Inflammatory macrophage (primary cell): ENCODE measurements at regions not wholly inside any gene's neighbourhood (a gene's known extent, or its start where the extent isn't known, plus 50 kb on each side); places are given as distances from the start of the nearest gene placed in this dataset.

Experiments used
- DNase-seq, 2 donors: peaks; one replicate each; pipeline ENCODE4 v3.0.0-alpha.2; 2020 to 2022

GRCh38 chr21:36532769-36533467 lies 53.0 kb upstream of the CLDN14 start:
- no peak for DNase-seq

DNA sequence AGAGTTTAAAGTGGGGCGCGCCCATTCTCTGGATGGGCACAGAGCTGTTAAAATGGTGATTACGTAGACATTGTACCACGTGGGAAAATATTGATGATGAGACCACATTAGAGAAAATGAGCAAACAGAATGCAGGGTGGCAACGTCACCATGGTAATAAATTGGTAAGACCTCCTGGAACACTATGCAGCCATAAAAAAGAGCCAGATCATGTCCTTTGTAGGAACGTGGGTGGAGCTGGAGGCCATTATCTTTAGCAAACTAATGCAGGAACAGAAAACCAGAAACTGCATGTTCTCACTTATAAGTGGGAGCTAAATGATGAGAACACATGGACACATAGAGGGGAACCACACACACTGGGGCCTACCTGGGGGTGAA lies 53.5 kb upstream of the CLDN14 start:
- no peak for DNase-seq

- DNase-seq = peak in 1 of 2 donors; percentile 7
Measured at GRCh38 chr21:36534656-36535055, 54.7 kb upstream of the CLDN14 start.

GRCh38 chr21:36535618-36536241 lies 55.8 kb upstream of the CLDN14 start:
- DNase-seq = no peak

DNA sequence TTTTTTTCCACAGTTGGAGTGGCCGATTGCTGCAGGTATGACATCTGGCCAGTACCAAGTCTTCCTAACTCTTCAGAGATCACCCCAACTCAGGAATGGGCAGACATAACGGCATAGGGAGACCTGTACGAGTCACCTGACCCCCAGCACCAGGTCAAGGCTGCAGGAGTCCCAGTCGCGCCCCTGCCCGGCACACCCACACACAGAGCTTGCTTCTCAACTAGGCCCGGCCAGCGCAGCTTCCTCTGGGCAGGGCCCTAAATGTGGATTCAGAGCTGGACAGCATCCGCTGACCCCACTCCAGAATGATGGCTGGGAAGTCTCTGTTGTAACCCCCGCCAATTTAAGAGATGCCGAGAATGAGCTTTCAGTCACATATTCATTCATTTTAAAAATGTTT lies 58.8 kb upstream of the CLDN14 start:
- DNase-seq = no peak

- DNase-seq = no peak
Measured at GRCh38 chr21:36539434-36540150, 59.7 kb upstream of the CLDN14 start.

- no peak for DNase-seq
Measured at GRCh38 chr21:36540700-36541099, 60.8 kb upstream of the CLDN14 start.

- DNase-seq = no peak
Measured at GRCh38 chr21:36541721-36542139, 61.8 kb upstream of the CLDN14 start.

- no peak for DNase-seq
Measured at GRCh38 chr21:36542312-36543101, 62.6 kb upstream of the CLDN14 start.

GRCh38 chr21:36543924-36544323 lies 64.0 kb upstream of the CLDN14 start:
- DNase-seq = no peak

- no peak for DNase-seq
Measured at GRCh38 chr21:36544545-36544944, 64.6 kb upstream of the CLDN14 start.

GRCh38 chr21:36545776-36546511 lies 66.0 kb upstream of the CLDN14 start:
- no peak for DNase-seq

DNA sequence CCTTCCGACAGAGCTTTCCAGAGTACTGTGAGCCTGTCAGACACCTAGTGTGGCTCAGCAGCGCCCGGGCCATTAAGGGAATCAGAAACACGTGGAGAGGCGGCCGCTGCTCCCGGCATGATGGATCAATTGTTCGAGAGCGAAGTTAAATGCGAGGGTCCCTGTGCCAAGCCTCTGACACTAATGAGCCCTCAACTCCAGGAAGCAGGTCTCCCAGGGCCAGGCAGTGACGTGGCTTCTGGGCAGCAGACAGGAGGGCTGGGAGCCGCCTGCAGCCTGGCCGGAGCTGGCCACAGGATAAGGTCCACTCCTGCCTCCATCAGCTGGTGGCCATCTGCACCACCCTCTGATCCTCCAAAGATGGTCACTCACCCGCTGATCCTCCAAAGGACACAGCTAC lies 67.5 kb upstream of the CLDN14 start:
- DNase-seq = no peak

DNA sequence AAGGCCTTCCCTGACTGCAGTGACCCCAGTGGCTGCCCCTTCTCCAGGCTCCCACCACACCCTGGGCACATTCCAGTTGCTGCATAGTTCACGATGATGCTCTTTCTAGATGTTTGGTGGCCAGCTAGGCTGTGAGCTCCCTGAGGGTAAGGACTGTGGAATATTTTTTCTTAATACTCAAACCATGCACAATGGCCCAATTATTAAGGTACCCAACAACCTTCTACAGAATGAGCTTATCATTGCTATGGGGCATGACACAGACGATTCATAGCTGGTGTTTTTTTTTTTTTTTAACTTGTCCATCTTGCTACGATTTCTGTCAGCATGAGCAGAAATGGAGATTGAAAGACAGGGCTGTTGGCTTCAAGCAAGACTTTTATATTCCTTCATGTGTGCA lies 68.9 kb upstream of the CLDN14 start:
- no peak for DNase-seq

DNA sequence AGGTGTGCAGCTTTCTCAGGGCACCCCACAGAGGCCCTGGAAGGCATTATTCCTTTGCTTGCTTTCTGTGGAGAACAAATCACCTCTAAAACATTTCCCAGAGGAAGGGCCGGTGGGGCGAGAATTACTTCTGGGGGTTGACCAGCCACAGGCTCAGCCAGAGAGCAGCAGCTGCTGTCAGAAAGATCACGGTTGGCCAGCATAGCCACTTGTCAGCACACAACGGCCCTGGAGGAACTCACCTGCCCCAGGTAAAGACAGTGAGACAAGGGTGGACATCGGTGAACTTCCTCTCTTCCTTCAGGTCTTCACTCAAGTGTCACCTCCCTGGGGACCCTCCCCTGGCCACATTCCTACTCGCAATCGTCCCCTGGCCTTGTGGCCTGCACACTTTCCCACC lies 69.5 kb upstream of the CLDN14 start:
- no peak for DNase-seq

DNA sequence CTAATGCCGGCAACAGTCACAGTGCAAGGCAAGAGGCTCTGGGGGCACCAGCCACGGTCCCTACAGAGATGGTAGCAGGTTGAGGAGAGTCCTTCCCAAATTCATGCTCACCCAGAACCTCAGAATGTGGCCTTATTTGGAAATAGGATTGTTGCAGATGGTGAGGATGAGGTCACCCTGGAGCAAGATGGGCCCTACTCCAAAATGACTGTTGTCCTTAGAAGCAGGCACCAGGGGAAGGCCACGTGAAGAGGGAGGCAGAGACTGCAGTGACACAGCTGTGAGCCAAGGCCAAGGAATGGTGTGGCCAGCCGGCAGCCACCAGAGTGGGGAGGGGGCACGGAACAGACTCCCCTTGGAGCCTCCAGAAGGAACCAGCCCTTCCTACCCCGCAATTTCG lies 70.8 kb upstream of the CLDN14 start:
- DNase-seq = peak; percentile 6 to 38

GRCh38 chr21:36551321-36551720 lies 71.4 kb upstream of the CLDN14 start:
- DNase-seq = no peak

GRCh38 chr21:36551731-36552433 lies 72.0 kb upstream of the CLDN14 start:
- DNase-seq = peak; percentile 74 to 78

GRCh38 chr21:36552434-36552785 lies 72.5 kb upstream of the CLDN14 start:
- DNase-seq = no peak

DNA sequence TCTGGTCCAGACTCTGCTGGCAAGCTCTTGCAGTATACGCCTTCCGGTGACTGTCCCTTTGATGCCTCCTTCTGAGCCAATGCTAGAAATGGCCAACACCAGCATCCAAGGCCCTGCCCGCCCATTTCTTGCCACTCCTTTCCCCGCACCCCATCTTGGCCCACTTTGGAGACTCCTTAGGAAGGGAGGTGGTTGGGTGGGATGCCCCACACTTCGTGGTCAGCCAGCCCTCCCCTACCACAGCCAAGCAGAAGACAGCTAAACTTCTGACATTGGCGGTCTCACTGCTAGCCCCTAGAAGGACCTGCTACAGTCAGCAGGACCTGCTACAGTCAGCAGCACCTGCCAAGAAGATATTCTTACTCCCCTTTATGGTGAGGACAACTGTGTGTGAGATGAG lies 73.5 kb upstream of the CLDN14 start:
- no peak for DNase-seq

DNA sequence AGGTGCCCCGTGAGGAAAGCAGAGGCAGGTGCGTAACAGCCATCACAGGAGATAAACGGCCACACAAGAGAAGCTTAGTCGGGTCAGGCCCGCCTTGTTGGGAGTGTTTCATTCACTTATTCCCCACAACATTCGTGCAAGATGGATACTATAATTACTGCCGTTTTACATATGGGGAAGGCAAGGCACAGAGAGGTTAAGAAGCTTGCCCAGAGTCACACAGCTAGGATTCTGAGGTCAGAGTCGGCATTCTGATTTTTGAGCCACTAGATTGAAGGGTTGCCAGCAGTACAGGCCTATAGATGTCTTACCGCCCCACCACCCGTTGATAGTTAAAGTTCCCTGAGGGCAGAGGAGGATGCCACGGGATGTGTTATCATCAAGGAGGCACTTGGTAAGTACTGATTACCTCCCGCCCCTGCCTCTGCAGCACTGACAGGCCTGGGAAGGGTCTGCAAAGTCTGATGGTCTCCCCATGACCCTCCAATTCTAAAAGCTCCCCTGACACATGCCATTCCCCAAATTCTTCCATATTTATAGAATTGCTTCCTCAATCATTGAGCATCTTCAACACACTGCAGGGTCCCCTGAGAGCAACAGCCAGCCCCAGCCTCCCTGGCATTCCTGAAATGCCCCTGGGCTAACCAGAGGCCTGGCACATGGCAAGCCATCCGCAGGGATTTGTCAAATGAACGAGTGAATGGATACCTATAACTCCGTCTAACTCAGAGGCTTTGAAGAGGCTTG lies 74.7 kb upstream of the CLDN14 start:
- no peak for DNase-seq
